WTC11 (cell line): ENCODE measurements at regions not wholly inside any gene's neighbourhood (a gene's known extent, or its start where the extent isn't known, plus 50 kb on each side); places are given as distances from the start of the nearest gene placed in this dataset.

ENCODE experiments used
- ATAC-seq: fragments of 200-7000 bp; cut with Tn5 transposase; 2 replicates; pipeline ENCODE4 v1.10.0; 2021; ENCODE audit warnings: mild to moderate bottlenecking, moderate library complexity
- CTCF ChIA-PET: fragments of 300-600 bp; sonication (Branson Sonifier 250); formaldehyde crosslinking; loops from one replicate; lab custom pipeline; 2021; ENCODE audit warnings: antibody characterized with exemption; lab: Charles Lee
- POLR2A ChIA-PET: fragments of 350-600 bp; sonication (Branson Sonifier 250); formaldehyde crosslinking; loops from one replicate; lab custom pipeline; 2021; ENCODE audit warnings: antibody characterized with exemption; lab: Charles Lee
- DNase-seq: peaks from one replicate; pipeline ENCODE4 v3.0.0; 2021; ENCODE audit warnings: low spot score
- H3K27ac Mint-ChIP-seq: 2 replicates; pipeline ENCODE4 v1.8.0; 2021; ENCODE audit warnings: mixed read lengths
- H3K27me3 Mint-ChIP-seq: 2 replicates; pipeline ENCODE4 v1.8.0; 2021; ENCODE audit warnings: low read depth, mild to moderate bottlenecking, moderate library complexity, mixed read lengths
- H3K36me3 Mint-ChIP-seq: 2 replicates; pipeline ENCODE4 v1.8.0; 2021; ENCODE audit warnings: mixed read lengths
- H3K4me1 Mint-ChIP-seq: 2 replicates; pipeline ENCODE4 v1.8.0; 2022; ENCODE audit warnings: mixed read lengths
- H3K4me3 Mint-ChIP-seq: 2 replicates; pipeline ENCODE4 v1.8.0; 2021; ENCODE audit warnings: mild to moderate bottlenecking, moderate library complexity, mixed read lengths
- H3K9me3 Mint-ChIP-seq: 2 replicates; pipeline ENCODE4 v1.8.0; 2021; ENCODE audit warnings: mixed read lengths
- ARID4B ChIP-seq: sonication (generic); formaldehyde crosslinking; IDR thresholded peaks from 2 replicates; pipeline ENCODE4 v1.8.0; 2023; ENCODE audit warnings: missing genetic modification reagents, mild to moderate bottlenecking, borderline replicate concordance
- ATF1 ChIP-seq: sonication (generic); formaldehyde crosslinking; IDR thresholded peaks from 2 replicates; pipeline ENCODE4 v1.8.1; 2023; ENCODE audit warnings: mild to moderate bottlenecking, moderate library complexity, missing genetic modification reagents
- ERG ChIP-seq: fragments of 250-450 bp; sonication (Bioruptor Pico); IDR thresholded peaks from 2 replicates; pipeline ENCODE4 v1.8.0; 2021; ENCODE audit warnings: mild to moderate bottlenecking
- ESRRA ChIP-seq: sonication (generic); formaldehyde crosslinking; IDR thresholded peaks from 2 replicates; pipeline ENCODE4 v1.8.1; 2022; ENCODE audit warnings: mild to moderate bottlenecking, missing genetic modification reagents, borderline replicate concordance
- ETV6 ChIP-seq: sonication (generic); formaldehyde crosslinking; IDR thresholded peaks from 2 replicates; pipeline ENCODE4 v1.8.1; 2022; ENCODE audit warnings: mild to moderate bottlenecking, missing genetic modification reagents
- FOXK1 ChIP-seq: sonication (generic); formaldehyde crosslinking; IDR thresholded peaks from 2 replicates; pipeline ENCODE4 v1.8.0; 2022; ENCODE audit warnings: mild to moderate bottlenecking, moderate library complexity, missing genetic modification reagents
- GRHL2 ChIP-seq: fragments of 250-450 bp; sonication (Bioruptor Pico); IDR thresholded peaks from 2 replicates; pipeline ENCODE4 v1.8.0; 2022; ENCODE audit warnings: mild to moderate bottlenecking, moderate library complexity; ENCODE audit not compliant: insufficient replicate concordance, severe bottlenecking
- GTF2I ChIP-seq: fragments of 250-450 bp; sonication (Bioruptor Pico); conservative IDR thresholded peaks from 2 replicates; pipeline ENCODE4 v1.4.0; 2021; ENCODE audit warnings: mild to moderate bottlenecking
- MXD4 ChIP-seq: fragments of 250-450 bp; sonication (Bioruptor Pico); IDR thresholded peaks from 2 replicates; pipeline ENCODE4 v1.8.0; 2021; ENCODE audit warnings: mild to moderate bottlenecking, moderate library complexity, borderline replicate concordance
- NR2C2 ChIP-seq: sonication (generic); formaldehyde crosslinking; IDR thresholded peaks from 2 replicates; pipeline ENCODE4 v1.8.0; 2022; ENCODE audit warnings: mild to moderate bottlenecking, missing genetic modification reagents
- PRRX2 ChIP-seq: fragments of 250-450 bp; sonication (Bioruptor Pico); IDR thresholded peaks from 2 replicates; pipeline ENCODE4 v1.8.0; 2021; ENCODE audit warnings: mild to moderate bottlenecking
- SMAD4 ChIP-seq: sonication (generic); formaldehyde crosslinking; IDR thresholded peaks from 2 replicates; pipeline ENCODE4 v1.8.0; 2022; ENCODE audit warnings: mild to moderate bottlenecking, missing genetic modification reagents
- ZNF121 ChIP-seq: sonication (generic); formaldehyde crosslinking; IDR thresholded peaks from 2 replicates; pipeline ENCODE4 v1.8.0; 2023; ENCODE audit warnings: missing genetic modification reagents
- ZNF263 ChIP-seq: sonication (generic); formaldehyde crosslinking; IDR thresholded peaks from 2 replicates; pipeline ENCODE4 v1.8.1; 2022; ENCODE audit warnings: low read depth, mild to moderate bottlenecking, moderate library complexity, missing genetic modification reagents
- ZNF281 ChIP-seq: sonication (generic); formaldehyde crosslinking; IDR thresholded peaks from 2 replicates; pipeline ENCODE4 v1.8.0; 2023; ENCODE audit warnings: mild to moderate bottlenecking, missing genetic modification reagents
- TF ChIP-seq, protein P1 (sequence below): fragments of 250-450 bp; sonication (Bioruptor Pico); conservative IDR thresholded peaks from 2 replicates; pipeline ENCODE4 v1.9.0; 2021; ENCODE audit warnings: mild to moderate bottlenecking
- TF ChIP-seq, protein P2 (sequence below): fragments of 250-450 bp; sonication (Bioruptor Pico); IDR thresholded peaks from 2 replicates; pipeline ENCODE4 v1.9.0; 2021; ENCODE audit warnings: mild to moderate bottlenecking

DNA sequence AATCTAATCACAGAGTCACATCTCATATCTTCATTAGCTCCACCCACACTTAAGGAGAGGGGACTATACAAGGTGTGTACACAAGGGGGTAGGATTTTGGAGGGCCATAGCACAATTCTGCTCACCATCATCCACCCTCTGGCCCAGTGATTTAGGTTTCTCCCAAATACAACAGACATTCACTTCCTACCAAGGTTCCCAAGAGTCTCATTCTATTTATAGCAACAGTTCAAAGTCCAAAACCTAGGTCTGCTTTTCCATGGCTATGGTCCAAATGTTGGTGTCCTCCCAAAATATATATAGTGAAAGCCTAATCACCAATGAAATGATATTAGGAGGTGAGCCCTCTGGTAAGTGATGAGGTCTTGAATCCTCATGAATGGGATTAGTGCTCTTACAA, 353.2 kb upstream of the PLD5 start (continued):
- TF ChIP-seq, protein P1, sequence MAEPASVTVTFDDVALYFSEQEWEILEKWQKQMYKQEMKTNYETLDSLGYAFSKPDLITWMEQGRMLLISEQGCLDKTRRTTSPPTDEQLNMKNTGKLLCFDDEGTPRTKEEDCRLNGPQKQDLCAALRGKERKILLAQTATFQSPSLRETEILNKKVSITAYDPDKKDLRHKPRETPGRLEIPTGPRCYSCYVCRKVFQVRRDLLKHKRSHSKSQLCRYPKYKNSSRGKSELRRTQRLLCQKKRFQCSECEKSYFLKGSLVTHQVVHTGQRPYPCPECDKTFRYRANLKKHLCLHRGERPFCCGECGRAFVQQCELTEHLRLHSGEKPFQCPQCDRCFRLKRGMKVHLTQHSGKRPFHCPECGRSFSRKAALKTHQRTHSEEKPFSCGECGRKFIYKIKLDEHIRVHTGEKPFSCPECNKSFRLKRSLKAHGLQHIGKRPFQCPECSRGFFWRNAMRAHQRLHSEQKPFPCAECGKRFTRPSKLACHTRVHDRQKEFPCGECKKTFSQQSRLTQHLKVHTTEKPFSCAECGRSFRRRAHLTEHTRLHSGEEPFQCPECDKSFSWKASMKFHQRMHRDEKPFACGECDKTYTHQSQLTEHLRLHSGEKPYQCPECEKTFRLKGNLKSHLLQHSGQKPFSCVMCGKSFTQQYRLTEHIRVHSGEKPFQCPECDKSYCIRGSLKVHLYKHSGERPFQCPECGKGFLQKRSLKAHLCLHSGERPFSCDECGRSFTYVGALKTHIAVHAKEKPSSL (CRISPR knock-in tag): no peak
- TF ChIP-seq GRHL2 (CRISPR knock-in tag) (no peak), NR2C2 (CRISPR knock-in tag) (no peak), GTF2I (CRISPR knock-in tag) (no peak), PRRX2 (CRISPR knock-in tag) (no peak)
- TF ChIP-seq, protein P2, sequence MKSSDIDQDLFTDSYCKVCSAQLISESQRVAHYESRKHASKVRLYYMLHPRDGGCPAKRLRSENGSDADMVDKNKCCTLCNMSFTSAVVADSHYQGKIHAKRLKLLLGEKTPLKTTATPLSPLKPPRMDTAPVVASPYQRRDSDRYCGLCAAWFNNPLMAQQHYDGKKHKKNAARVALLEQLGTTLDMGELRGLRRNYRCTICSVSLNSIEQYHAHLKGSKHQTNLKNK (CRISPR knock-in tag): no peak

GRCh38 chr1:242877229-242877628, 352.7 kb upstream of the PLD5 start:
- no peak overlapping the region for H3K4me3 Mint-ChIP-seq
- H3K4me1 Mint-ChIP-seq: no peaks in the 10 kb centered on the region
- no peaks in the 10 kb centered on the region for H3K36me3 Mint-ChIP-seq
- ATAC-seq: no peak
- TF ChIP-seq SMAD4 (no peak), PRRX2 (CRISPR knock-in tag) (no peak)
- TF ChIP-seq, all 79 proteins: peak for 0
- ChIA-PET CTCF (no interaction called here), POLR2A (no interaction called here)
- Mint-ChIP-seq H3K27ac (no peak overlapping the region), H3K27me3 (no peaks in the 10 kb centered on the region), H3K9me3 (no peaks in the 10 kb centered on the region)
- no peak for DNase-seq

GRCh38 chr1:242876030-242876429, 351.5 kb upstream of the PLD5 start:
- H3K4me3 Mint-ChIP-seq: no peak overlapping the region
- CTCF ChIA-PET: no interaction called here
- DNase-seq: no peak
- POLR2A ChIA-PET: no interaction called here
- no peak for ATAC-seq
- H3K27me3 Mint-ChIP-seq: no peaks in the 10 kb centered on the region
- H3K36me3 Mint-ChIP-seq: no peaks in the 10 kb centered on the region
- H3K27ac Mint-ChIP-seq: no peak overlapping the region
- no peaks in the 10 kb centered on the region for H3K9me3 Mint-ChIP-seq
- no peaks in the 10 kb centered on the region for H3K4me1 Mint-ChIP-seq
- TF ChIP-seq ZNF263 (CRISPR knock-in tag) (no peak), ZNF121 (no peak), ERG (no peak), FOXK1 (CRISPR knock-in tag) (no peak), ESRRA (CRISPR knock-in tag) (no peak), ZNF281 (CRISPR knock-in tag) (no peak), ETV6 (CRISPR knock-in tag) (no peak), ATF1 (no peak), MXD4 (CRISPR knock-in tag) (no peak), ARID4B (CRISPR knock-in tag) (no peak)
- TF ChIP-seq, protein P1 (CRISPR knock-in tag): no peak
